ENCODE measurements at regions not wholly inside any gene's neighbourhood (a gene's known extent, or its start where the extent isn't known, plus 50 kb on each side); places are given as distances from the start of the nearest gene placed in this dataset.

DNA sequence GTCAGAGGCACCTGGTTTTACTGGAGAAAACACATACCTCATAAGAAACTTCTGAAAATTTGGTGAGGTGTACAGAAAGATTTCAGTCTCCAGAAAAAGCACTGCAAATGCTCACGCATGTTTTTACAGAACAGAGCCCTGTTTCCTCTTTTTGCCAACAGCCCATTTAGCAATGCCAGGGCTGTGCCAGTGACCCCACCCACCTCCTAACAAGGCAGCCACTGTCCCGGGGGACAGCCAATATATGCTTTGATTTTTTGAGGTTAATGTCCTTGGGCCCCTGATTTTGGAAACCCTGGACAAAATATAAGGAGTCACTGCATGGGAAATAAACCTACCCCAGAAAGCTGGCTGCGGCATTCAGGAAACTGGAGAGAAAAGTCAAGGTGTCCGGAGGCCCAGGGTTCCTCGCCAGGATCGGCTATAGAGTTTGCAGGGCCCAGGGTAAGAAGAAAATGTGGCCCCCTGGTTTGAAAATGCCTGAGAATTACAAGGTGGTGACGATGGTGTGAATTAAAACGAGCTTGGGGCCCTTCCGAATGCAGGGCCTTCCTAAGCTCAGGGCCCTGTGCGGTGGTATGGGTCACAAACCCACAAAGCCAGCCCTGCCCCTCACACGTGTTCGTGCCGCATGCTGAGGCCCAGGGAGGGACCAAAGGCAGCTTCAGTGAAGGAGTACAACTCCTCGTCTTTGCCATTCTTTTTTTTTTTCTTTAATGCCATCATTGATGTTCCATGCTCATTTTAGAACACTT, 71.1 kb upstream of the WNT7B start:
- Histone ChIP-seq H2AK5ac (ENCODE audit: low read depth, low read length) (no peak overlapping the region), H4K8ac (ENCODE audit: low read depth in 2 of 2, low read length in 2 of 2) (no peak overlapping the region), H2AFZ (replicated peaks; ENCODE audit: low read length, poor library complexity) (no peak overlapping the region), H3K9ac (ENCODE audit: low read depth, low read length) (no peak overlapping the region), H3K4me1 (ENCODE audit: control insufficient read depth, insufficient read depth, low read length) (peaks cover 26% of the 10 kb centered on the region), H2BK120ac (ENCODE audit: low read depth, low read length) (no peak overlapping the region), H2AK9ac (replicated peaks; ENCODE audit: low read depth, low read length, poor library complexity) (no peak overlapping the region), H3K36me3 (ENCODE audit: control insufficient read depth, insufficient read depth, low read length) (peaks cover 6% of the 10 kb centered on the region; the same call in 1 of the 2 replicates), H3K14ac (replicated peaks; ENCODE audit: low read depth, low read length) (no peak overlapping the region), H3K56ac (ENCODE audit: extremely low read depth, insufficient read depth, low read length) (no peak overlapping the region), H4K20me1 (ENCODE audit: insufficient read depth, low read length) (no peaks in the 10 kb centered on the region), H2BK5ac (ENCODE audit: low read depth, low read length, poor library complexity, severe bottlenecking) (no peak overlapping the region), H4K5ac (ENCODE audit: low read depth, low read length) (no peak overlapping the region), H3K4ac (ENCODE audit: low read depth, low read length) (no peak overlapping the region), H3K18ac (ENCODE audit: low read depth, low read length) (no peak overlapping the region), H3K9me1 (ENCODE audit: insufficient read depth, low read length) (peaks cover 9% of the 10 kb centered on the region; the same call in 1 of the 2 replicates), H3K27me3 (ENCODE audit: control insufficient read depth, insufficient read depth, low read length) (no peaks in the 10 kb centered on the region), H3K4me2 (ENCODE audit: low read depth, low read length) (no peak overlapping the region), H3K4me3 (ENCODE audit: insufficient read depth, low read depth, low read length) (no peak overlapping the region), H3K9me3 (ENCODE audit: control insufficient read depth, insufficient read depth, low read length) (no peaks in the 10 kb centered on the region), H2BK20ac (ENCODE audit: low read depth, low read length) (no peak overlapping the region), H2BK15ac (ENCODE audit: low read depth, low read length) (no peak overlapping the region), H3K27ac (ENCODE audit: insufficient read depth, low read length) (no peak overlapping the region), H3K23ac (ENCODE audit: low read depth, low read length) (no peak overlapping the region), H4K91ac (ENCODE audit: insufficient read depth, low read depth, low read length) (no peak overlapping the region), H3K79me1 (ENCODE audit: low read depth in 1 of 2, low read length in 2 of 2) (peaks cover 31 to 65% of the 10 kb centered on the region in 2 experiments)
- BruUV-seq (replicated peaks), result no TSS peak
- TF ChIP-seq BHLHE40 (IDR thresholded peaks at IDR 0.05; ENCODE audit: low read depth, low read length) (no peak), NFE2L2 (IDR thresholded peaks at IDR 0.05; ENCODE audit: low read depth, low read length) (no peak), RAD21 (IDR thresholded peaks at IDR 0.05; ENCODE audit: low read length) (no peak), POLR2A (IDR thresholded peaks at IDR 0.05; ENCODE audit: low read depth, low read length) (no peak), MAZ (IDR thresholded peaks at IDR 0.05; ENCODE audit: borderline replicate concordance, low read depth, low read length) (no peak), CHD1 (IDR thresholded peaks at IDR 0.05; ENCODE audit: low read depth, low read length) (no peak), SMC3 (IDR thresholded peaks at IDR 0.05; ENCODE audit: low read depth, low read length) (no peak), FOS (IDR thresholded peaks at IDR 0.05; ENCODE audit: low read depth, low read length) (no peak), RFX5 (IDR thresholded peaks at IDR 0.05; ENCODE audit: low read depth, low read length) (no peak), MAFK (IDR thresholded peaks at IDR 0.05; ENCODE audit: low read depth, low read length) (no peak), RCOR1 (IDR thresholded peaks at IDR 0.05; ENCODE audit: insufficient replicate concordance, low read length) (no peak), CEBPB (IDR thresholded peaks at IDR 0.05; ENCODE audit: low read depth, low read length) (no peak), MXI1 (IDR thresholded peaks at IDR 0.05; ENCODE audit: borderline replicate concordance, low read depth, low read length) (no peak)
- TF ChIP-seq, protein P1, sequence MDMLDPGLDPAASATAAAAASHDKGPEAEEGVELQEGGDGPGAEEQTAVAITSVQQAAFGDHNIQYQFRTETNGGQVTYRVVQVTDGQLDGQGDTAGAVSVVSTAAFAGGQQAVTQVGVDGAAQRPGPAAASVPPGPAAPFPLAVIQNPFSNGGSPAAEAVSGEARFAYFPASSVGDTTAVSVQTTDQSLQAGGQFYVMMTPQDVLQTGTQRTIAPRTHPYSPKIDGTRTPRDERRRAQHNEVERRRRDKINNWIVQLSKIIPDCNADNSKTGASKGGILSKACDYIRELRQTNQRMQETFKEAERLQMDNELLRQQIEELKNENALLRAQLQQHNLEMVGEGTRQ (IDR thresholded peaks at IDR 0.05; ENCODE audit: low read depth, low read length), result no peak
- TF ChIP-seq, protein P2, sequence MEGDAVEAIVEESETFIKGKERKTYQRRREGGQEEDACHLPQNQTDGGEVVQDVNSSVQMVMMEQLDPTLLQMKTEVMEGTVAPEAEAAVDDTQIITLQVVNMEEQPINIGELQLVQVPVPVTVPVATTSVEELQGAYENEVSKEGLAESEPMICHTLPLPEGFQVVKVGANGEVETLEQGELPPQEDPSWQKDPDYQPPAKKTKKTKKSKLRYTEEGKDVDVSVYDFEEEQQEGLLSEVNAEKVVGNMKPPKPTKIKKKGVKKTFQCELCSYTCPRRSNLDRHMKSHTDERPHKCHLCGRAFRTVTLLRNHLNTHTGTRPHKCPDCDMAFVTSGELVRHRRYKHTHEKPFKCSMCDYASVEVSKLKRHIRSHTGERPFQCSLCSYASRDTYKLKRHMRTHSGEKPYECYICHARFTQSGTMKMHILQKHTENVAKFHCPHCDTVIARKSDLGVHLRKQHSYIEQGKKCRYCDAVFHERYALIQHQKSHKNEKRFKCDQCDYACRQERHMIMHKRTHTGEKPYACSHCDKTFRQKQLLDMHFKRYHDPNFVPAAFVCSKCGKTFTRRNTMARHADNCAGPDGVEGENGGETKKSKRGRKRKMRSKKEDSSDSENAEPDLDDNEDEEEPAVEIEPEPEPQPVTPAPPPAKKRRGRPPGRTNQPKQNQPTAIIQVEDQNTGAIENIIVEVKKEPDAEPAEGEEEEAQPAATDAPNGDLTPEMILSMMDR (conservative IDR thresholded peaks at IDR 0.05; ENCODE audit: low read depth, low read length), result no peak
- TF ChIP-seq, protein P3, sequence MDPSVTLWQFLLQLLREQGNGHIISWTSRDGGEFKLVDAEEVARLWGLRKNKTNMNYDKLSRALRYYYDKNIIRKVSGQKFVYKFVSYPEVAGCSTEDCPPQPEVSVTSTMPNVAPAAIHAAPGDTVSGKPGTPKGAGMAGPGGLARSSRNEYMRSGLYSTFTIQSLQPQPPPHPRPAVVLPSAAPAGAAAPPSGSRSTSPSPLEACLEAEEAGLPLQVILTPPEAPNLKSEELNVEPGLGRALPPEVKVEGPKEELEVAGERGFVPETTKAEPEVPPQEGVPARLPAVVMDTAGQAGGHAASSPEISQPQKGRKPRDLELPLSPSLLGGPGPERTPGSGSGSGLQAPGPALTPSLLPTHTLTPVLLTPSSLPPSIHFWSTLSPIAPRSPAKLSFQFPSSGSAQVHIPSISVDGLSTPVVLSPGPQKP (IDR thresholded peaks at IDR 0.05; ENCODE audit: borderline replicate concordance, low read depth, low read length), result no peak
- 91% methylated on average over 11 of the region's 14 CpGs; no CpG with 5 or more reads in 1 of the 2 experiments for WGBS, 2 experiments (ENCODE audit: extremely low coverage in 2 of 2, insufficient read length in 1 of 2)
- intact Hi-C loops (cut with micrococcal nuclease), result no loop called here
- ATAC-seq (ENCODE audit: low read depth) (no peak), DNase-seq (no peak)
- dilution Hi-C loops (cut with HindIII; ENCODE audit: low sequenced_read_pairs, unreplicated experiment), result no loop called here
- in situ Hi-C loops (cut with MboI; ENCODE audit: low sequenced_read_pairs), result no loop called here
- POLR2A ChIA-PET (ENCODE audit: unreplicated experiment), result no interaction called here
- CTCF ChIA-PET, result interaction anchor here (0.6 to 1.0 kb wide), 3 partner anchors 42 to 297 kb away, joined by 3 to 5 read pairs (median 4); no protein-coding TSS in a partner anchor

Measured in IMR-90 (cell line).